Panc1 (cell line): ENCODE measurements at regions not wholly inside any gene's neighbourhood (a gene's known extent, or its start where the extent isn't known, plus 50 kb on each side); places are given as distances from the start of the nearest gene placed in this dataset.

Experiments
- ATAC-seq: fragments of 200-7000 bp; cut with Tn5 transposase; 2 replicates; pipeline ENCODE4 v1.9.1; 2020; ENCODE audit warnings: mild to moderate bottlenecking, moderate library complexity
- BruUV-seq: library from RNA; stranded (reverse); fragments of 400-500 nt; replicated peaks from 2 replicates; lab custom pipeline; 2021; lab: Mats Ljungman, UMichigan
- CTCF ChIA-PET: fragments of 300-600 bp; sonication (Branson Sonifier 250); formaldehyde crosslinking; loops from one replicate; lab custom pipeline; 2022; ENCODE audit warnings: antibody characterized with exemption; lab: Charles Lee
- POLR2A ChIA-PET: fragments of 300-600 bp; sonication (Branson Sonifier 250); formaldehyde crosslinking; loops from one replicate; lab custom pipeline; 2022; ENCODE audit warnings: antibody characterized with exemption; lab: Charles Lee
- DNase-seq: peaks from one replicate; pipeline ENCODE4 v3.0.0-alpha.2; 2010; ENCODE audit warnings: low read depth, low spot score
- H3K27ac ChIP-seq: 2 replicates; pipeline ENCODE4 v1.5.1; 2011; ENCODE audit warnings: mild to moderate bottlenecking, low read length, inconsistent platforms
- H3K27me3 ChIP-seq: fragments of 200-500 bp; sonication (Bioruptor generic); 2 replicates; pipeline ENCODE4 v1.6.0; 2014; ENCODE audit warnings: low read length, inconsistent platforms; ENCODE audit not compliant: control insufficient read depth, insufficient read depth
- H3K36me3 ChIP-seq: fragments of 200-500 bp; sonication (Bioruptor generic); 2 replicates; pipeline ENCODE4 v1.5.1; 2014; ENCODE audit warnings: inconsistent platforms, mild to moderate bottlenecking, low read length, moderate library complexity; ENCODE audit not compliant: control insufficient read depth, insufficient read depth
- H3K4me1 ChIP-seq: 2 replicates; pipeline ENCODE4 v1.5.1; 2011; ENCODE audit warnings: inconsistent platforms, mild to moderate bottlenecking, low read length, moderate library complexity; ENCODE audit not compliant: control insufficient read depth, insufficient read depth
- H3K4me3 ChIP-seq, 2 experiments: 2 replicates each; pipeline ENCODE4 v1.5.1; 2011 to 2012; ENCODE audit warnings: low read depth in 2 of 2, low read length in 2 of 2, mild to moderate bottlenecking in 2 of 2, inconsistent platforms in 1 of 2, moderate library complexity in 1 of 2
- H3K9me3 ChIP-seq: fragments of 200-500 bp; sonication (Bioruptor generic); 2 replicates; pipeline ENCODE4 v1.5.1; 2014; ENCODE audit warnings: low read depth, mild to moderate bottlenecking, inconsistent platforms, low read length, moderate library complexity; ENCODE audit not compliant: control insufficient read depth, insufficient read depth
- POLR2AphosphoS5 ChIP-seq: IDR thresholded peaks from 2 replicates; pipeline ENCODE4 v1.6.1; 2012; ENCODE audit warnings: mild to moderate bottlenecking, low read depth, low read length, moderate library complexity
- SIN3A ChIP-seq: IDR thresholded peaks from 2 replicates; pipeline ENCODE4 v1.6.1; 2012; ENCODE audit warnings: low read depth, mild to moderate bottlenecking, low read length, moderate library complexity, borderline replicate concordance; ENCODE audit not compliant: insufficient read depth
- TCF7L2 ChIP-seq: IDR thresholded peaks from 2 replicates; pipeline ENCODE4 v1.6.1; 2011; ENCODE audit warnings: mild to moderate bottlenecking, low read depth, low read length, inconsistent platforms
- in situ Hi-C: cut with HindIII; loops from 2 replicates; pipeline ENCODE4 v1.10.0; 2016; ENCODE audit warnings: low sequenced_read_pairs, low pct_unique_long_range_greater_than_20kb
- intact Hi-C: fragments of 100-400 bp; cut with micrococcal nuclease; formaldehyde crosslinking; loops from one replicate; pipeline ENCODE4 v1.10.0; 2022; ENCODE audit not compliant: unreplicated experiment
- TF ChIP-seq, protein P1 (sequence below), 2 experiments: IDR thresholded peaks; 2 replicates each; pipeline ENCODE4 v1.6.1; 2011 to 2012; ENCODE audit warnings: low read depth in 2 of 2, control low read depth in 1 of 2, low read length in 1 of 2, mild to moderate bottlenecking in 1 of 2, moderate library complexity in 1 of 2; ENCODE audit not compliant: insufficient read depth in 1 of 2
- TF ChIP-seq, protein P2 (sequence below): fragments of 450-650 bp; IDR thresholded peaks from 2 replicates; pipeline ENCODE4 v1.5.1; 2017; ENCODE audit warnings: mild to moderate bottlenecking

DNA sequence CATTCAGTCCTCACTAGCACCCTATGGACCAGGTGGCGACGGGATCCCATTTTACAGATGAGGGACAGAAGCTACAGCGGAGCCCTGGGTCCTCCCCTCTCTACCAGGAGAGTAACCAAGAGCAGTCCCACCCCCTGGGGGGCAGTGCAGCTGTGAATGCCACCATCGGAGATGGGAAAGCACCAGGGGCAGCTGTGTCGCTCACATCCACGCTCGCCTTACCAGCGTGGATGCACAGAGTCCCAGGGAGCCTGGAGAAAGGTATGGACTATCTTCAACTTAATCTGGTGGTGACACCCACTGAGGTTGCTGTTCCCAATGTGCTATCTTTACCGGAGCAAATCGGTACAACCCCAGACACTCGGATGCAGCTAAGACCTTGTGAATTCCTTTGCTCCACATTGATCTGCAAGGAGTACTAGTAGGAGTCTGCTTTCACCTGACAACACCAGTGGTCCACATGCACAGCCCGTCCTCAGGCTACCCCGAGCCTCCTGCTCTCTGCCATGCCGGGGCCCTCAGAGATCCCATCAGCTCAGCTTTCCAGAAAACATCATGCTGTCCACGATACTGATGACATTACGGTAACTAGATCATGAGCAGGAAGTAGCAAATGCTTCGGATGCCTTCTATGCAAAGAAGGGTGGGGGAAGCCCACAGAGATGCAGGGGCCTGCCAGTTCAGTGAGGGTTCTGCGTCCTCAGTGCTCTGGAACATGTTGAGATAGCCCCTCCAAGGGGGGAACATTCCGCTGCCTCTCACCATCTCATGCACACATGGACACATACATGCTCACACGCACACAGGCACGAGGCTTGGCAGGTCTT, 126.0 kb downstream of the CTTN start:
- Histone ChIP-seq H3K27ac (no peak overlapping the region), H3K27me3 (no peaks in the 10 kb centered on the region), H3K36me3 (no peaks in the 10 kb centered on the region), H3K4me3 (no peak overlapping the region), H3K4me1 (no peaks in the 10 kb centered on the region; the same call in 1 of the 2 replicates), H3K9me3 (no peaks in the 10 kb centered on the region)
- POLR2A ChIA-PET = no interaction called here
- DNase-seq = no peak
- no peak for ATAC-seq
- intact Hi-C loops = no loop called here
- no TSS peak for BruUV-seq
- in situ Hi-C loops = no loop called here
- no peak for TF ChIP-seq TCF7L2
- no peak for TF ChIP-seq SIN3A
- TF ChIP-seq, protein P1, sequence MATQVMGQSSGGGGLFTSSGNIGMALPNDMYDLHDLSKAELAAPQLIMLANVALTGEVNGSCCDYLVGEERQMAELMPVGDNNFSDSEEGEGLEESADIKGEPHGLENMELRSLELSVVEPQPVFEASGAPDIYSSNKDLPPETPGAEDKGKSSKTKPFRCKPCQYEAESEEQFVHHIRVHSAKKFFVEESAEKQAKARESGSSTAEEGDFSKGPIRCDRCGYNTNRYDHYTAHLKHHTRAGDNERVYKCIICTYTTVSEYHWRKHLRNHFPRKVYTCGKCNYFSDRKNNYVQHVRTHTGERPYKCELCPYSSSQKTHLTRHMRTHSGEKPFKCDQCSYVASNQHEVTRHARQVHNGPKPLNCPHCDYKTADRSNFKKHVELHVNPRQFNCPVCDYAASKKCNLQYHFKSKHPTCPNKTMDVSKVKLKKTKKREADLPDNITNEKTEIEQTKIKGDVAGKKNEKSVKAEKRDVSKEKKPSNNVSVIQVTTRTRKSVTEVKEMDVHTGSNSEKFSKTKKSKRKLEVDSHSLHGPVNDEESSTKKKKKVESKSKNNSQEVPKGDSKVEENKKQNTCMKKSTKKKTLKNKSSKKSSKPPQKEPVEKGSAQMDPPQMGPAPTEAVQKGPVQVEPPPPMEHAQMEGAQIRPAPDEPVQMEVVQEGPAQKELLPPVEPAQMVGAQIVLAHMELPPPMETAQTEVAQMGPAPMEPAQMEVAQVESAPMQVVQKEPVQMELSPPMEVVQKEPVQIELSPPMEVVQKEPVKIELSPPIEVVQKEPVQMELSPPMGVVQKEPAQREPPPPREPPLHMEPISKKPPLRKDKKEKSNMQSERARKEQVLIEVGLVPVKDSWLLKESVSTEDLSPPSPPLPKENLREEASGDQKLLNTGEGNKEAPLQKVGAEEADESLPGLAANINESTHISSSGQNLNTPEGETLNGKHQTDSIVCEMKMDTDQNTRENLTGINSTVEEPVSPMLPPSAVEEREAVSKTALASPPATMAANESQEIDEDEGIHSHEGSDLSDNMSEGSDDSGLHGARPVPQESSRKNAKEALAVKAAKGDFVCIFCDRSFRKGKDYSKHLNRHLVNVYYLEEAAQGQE (IDR thresholded peaks at IDR 0.05; ENCODE audit: insufficient read depth in 1 of 2, low read depth in 2 of 2, low read length in 1 of 2) = no peak
- TF ChIP-seq POLR2AphosphoS5 = no peak
- TF ChIP-seq, protein P2, sequence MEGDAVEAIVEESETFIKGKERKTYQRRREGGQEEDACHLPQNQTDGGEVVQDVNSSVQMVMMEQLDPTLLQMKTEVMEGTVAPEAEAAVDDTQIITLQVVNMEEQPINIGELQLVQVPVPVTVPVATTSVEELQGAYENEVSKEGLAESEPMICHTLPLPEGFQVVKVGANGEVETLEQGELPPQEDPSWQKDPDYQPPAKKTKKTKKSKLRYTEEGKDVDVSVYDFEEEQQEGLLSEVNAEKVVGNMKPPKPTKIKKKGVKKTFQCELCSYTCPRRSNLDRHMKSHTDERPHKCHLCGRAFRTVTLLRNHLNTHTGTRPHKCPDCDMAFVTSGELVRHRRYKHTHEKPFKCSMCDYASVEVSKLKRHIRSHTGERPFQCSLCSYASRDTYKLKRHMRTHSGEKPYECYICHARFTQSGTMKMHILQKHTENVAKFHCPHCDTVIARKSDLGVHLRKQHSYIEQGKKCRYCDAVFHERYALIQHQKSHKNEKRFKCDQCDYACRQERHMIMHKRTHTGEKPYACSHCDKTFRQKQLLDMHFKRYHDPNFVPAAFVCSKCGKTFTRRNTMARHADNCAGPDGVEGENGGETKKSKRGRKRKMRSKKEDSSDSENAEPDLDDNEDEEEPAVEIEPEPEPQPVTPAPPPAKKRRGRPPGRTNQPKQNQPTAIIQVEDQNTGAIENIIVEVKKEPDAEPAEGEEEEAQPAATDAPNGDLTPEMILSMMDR = no peak
- CTCF ChIA-PET = no interaction called here

GRCh38 chr11:70525006-70525405, 126.7 kb downstream of the CTTN start:
- Histone ChIP-seq H3K36me3 (no peaks in the 10 kb centered on the region), H3K4me1 (no peaks in the 10 kb centered on the region; the same call in 1 of the 2 replicates), H3K9me3 (no peaks in the 10 kb centered on the region), H3K27ac (no peak overlapping the region), H3K4me3 (no peak overlapping the region), H3K27me3 (no peaks in the 10 kb centered on the region)
- intact Hi-C loops = loop anchor here (5.0 kb wide), 1 partner anchor 58 kb away; no protein-coding TSS in a partner anchor
- TF ChIP-seq, protein P1 (IDR thresholded peaks at IDR 0.05; ENCODE audit: insufficient read depth in 1 of 2, low read depth in 2 of 2, low read length in 1 of 2) = no peak
- TF ChIP-seq SIN3A (no peak), TCF7L2 (no peak), POLR2AphosphoS5 (no peak)
- TF ChIP-seq, protein P2 = no peak
- in situ Hi-C loops = no loop called here
- BruUV-seq = no TSS peak
- CTCF ChIA-PET = interaction anchor here (0.7 kb wide), 1 partner anchor 21 kb away, joined by 3 read pairs; no protein-coding TSS in a partner anchor
- ATAC-seq (no peak), DNase-seq (no peak)
- POLR2A ChIA-PET = no interaction called here
